ENCODE measurements at regions not wholly inside any gene's neighbourhood (a gene's known extent, or its start where the extent isn't known, plus 50 kb on each side); places are given as distances from the start of the nearest gene placed in this dataset.
"Not testable (repeated sequence)": the region's sequence is repeated elsewhere in the genome, so short reads cannot be mapped to it uniquely, and the experiment has no call there.

- no peak for DNase-seq (ENCODE audit: low read depth)
Measured at GRCh38 chr7:17093461-17093860, 205.0 kb upstream of the AHR start.

DNA sequence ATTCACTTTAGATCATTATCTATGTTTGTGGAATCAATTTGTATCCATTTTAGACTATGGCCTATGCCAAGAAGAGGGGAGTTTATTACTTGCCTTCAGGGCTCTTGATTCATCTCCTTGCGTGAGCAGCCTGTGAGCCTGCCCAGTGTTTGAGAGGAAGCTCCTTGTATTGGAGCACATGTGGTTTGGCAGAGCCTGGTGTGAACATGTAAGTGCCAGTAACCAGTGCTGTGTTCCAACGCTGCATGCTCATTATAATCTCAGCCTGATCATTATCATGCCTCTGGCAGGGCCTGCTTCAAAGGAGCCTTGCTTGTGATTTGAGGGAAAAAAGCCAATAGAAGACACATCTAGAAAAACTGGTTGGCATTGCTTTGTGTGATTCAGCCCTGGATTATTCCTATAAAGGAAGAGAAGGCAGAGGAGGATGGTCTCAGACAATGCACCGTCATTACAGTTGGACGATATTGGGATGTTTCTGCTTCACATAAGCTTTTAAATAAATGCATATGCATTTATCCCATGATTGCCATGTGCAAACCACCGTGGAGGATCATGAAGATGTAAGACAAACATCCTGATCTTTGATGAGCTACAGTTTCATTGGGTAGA is 203.4 kb upstream of the AHR start:
- DNase-seq (ENCODE audit: low read depth) = no peak

GRCh38 chr7:17095931-17096330 is 202.5 kb upstream of the AHR start:
- DNase-seq (ENCODE audit: low read depth) = no peak

- DNase-seq (ENCODE audit: low read depth) = no peak
Measured at GRCh38 chr7:17097668-17098297, 200.7 kb upstream of the AHR start.

GRCh38 chr7:17098515-17098914 is 199.9 kb upstream of the AHR start:
- no peak for DNase-seq (ENCODE audit: low read depth)

DNA sequence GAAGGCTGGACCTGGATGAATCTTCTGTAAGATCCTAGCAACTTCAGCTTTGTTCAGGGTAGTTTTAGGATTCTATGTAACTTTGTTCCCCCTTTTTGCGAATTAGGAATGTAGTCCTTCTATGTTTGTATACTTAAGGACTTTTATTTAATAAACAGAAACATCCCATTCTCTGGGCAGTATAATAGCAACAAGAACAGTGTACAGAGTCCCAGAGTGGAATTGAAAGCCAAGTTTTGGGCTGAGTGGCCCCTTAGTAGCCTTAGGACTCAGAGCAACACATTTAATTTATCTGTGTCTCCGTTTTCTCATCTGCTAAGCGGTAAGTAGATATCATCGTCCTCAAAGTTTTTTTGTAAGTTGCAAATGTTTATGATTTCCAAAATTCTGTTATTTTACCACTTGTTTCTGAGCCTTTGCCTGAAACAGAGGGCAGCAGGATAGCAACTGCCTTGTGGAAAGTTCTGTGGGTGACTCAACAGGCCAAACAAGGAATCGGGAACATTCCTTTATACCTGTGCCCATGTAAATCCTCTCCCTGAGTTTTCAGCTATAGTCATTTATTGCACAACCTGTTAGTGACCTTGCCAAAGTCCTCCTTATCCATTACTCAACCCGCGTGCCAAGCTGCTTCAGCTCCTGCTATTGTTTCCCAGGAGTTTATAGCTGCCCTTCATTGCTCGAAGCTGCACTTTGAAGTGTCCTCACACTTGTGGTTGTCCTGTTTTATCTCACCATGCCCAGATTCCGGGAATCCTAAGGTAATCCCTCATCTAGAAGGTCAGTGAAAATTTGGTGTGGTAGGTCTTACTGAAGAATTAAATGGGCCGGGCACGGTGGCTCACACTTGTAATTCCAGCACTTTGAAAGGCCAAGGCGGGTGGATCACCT is 199.1 kb upstream of the AHR start:
- no peak for DNase-seq (ENCODE audit: low read depth)

DNA sequence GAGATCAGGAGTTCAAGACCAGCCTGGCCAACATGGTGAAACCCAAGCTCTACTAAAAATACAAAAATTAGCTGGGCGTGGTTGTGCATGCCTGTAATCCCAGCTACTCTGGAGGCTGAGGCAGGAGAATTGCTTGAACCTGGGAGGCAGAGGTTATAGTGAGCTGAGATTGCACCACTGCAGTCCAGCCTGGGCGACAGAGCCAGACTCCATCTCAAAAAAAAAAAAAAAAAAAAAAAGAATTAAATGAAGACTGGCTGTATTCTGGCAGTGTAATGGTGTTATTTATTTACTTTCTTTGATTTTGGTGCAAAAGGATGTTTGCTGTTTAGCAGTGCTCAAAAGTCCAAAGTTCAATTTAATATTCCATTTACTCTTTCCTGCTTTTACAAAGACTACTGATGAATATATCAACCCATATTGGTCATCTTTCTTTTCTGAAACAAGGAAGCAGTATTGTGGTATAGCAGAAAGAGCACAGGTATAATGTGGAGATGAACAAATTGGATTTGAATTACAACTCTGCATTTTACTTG is 198.4 kb upstream of the AHR start:
- DNase-seq (ENCODE audit: low read depth) = not testable (repeated sequence)

DNA sequence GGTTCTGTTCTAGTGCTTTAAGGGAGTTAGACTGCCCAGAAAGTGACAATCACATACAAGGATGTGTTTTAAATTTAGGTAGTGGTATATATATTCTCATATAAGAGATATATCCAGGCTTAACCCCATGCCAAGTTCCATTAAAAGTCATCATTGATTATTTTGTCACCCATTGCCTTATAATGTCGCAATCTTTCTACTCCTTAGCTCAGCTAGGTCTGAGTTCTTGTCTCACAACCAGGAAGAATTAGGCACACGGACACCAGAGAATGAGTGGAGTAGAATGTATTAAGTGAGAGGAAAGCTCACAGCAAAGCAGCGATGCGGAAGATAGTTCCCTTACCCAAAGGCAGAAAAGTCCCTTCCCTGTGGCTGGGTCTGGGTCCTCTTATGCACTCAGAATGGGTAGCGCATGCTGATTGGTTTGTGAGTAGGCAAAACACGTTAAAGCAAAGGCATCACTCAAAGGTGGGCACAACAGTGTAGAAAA is 197.2 kb upstream of the AHR start:
- DNase-seq (ENCODE audit: low read depth) = no peak

DNA sequence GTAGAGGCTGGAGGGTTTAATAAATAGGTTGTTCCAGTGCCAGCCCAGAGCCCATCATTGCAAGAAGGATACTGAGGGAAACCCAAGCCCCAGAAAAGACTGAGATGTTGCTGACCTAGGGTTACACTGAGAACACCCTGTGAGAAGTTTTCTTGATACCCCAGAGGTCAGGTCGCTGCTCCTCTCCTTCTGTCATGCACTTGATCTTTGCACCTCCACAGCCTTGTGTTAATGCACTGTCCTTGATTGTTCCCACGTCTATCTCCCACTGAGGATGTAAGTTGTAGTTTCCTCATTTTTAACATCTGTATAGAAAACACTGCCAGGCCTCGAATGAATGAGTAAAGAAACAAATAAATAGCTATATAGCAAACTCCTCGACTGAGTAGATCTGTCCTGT is 195.3 kb upstream of the AHR start:
- no peak for DNase-seq (ENCODE audit: low read depth)

DNA sequence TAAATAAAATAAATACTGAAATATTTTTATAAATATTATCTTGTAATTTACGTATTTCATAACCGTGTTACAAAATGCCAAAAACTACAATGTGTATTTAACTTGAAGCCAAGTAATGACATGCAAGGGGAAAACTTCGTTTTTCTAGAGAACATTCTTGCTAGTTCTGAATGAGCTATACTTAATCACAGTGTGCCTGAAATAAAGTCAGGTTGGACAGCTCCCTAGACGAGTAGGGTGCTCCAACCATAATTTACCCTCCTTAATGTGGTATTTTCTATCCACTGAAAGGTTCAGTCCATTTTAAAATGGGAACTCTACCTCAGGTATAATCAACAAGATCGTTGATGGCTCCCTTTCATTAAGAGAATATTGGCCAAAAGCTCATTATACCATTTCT is 194.5 kb upstream of the AHR start:
- DNase-seq (ENCODE audit: low read depth) = no peak

DNA sequence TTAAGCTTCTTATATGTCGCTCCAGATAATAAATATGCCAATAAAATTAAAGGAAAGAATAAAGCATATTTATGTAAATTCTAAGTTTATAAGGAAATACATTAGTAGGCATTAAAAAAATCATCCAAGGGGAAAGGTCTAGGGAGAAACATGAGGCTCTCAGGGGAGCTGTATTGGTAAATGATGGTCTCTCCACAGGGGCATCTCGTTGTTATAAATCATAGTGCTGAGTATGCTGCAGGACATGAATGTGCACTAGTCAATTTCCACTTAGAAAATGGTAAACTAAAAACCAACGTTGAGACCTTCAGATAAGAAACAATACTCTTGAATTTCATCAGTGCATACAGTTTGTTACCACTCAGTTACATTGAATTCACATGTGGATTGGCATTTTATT is 194.0 kb upstream of the AHR start:
- DNase-seq (ENCODE audit: low read depth) = no peak

DNA sequence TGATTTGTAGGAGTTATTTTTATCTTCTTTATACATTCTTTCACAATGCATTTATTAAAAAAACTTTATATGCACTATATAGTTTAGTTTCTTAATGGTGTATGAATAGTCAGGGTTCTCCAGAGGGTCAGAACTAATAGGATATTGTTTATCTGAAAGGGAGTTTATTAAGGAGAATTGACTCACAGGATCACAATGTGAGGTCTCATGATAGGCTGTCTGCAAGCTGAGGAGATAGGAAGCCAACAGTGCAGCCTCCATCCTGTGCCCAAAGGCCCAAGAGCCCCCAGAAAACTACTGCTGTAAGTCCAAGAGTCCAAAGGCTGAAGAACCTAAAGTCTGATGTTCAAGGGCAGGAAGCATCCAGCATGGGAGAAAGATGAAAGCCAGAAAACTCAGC is 192.8 kb upstream of the AHR start:
- no peak for DNase-seq (ENCODE audit: low read depth)

DNA sequence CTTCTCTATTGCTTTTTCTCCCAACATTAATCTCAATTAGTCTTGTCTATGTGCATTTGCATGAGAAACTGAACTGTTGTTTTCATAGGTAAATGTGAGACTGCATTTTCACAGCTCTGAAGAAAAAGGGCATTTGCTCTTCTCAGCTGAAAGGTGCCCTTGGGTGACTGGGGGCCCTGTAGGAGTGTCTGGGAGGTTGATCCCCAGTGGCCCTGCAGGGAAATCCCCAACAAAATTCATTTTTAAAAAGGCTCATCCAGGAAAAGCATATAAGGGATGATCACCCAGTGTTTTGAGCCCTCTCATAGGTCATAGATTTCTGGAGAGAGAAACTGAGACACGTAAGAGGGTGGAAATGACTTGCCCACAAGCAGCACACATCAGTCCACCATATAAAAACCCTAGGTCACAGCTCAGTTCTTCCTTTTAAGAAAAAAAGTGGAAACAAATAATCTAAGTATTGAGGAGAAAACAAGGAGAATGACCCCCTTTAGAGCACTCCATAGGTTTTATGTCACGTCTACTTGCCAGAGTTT is 190.3 kb upstream of the AHR start:
- no peak for DNase-seq (ENCODE audit: low read depth)

GRCh38 chr7:17109020-17109419 is 189.4 kb upstream of the AHR start:
- no peak for DNase-seq (ENCODE audit: low read depth)

DNA sequence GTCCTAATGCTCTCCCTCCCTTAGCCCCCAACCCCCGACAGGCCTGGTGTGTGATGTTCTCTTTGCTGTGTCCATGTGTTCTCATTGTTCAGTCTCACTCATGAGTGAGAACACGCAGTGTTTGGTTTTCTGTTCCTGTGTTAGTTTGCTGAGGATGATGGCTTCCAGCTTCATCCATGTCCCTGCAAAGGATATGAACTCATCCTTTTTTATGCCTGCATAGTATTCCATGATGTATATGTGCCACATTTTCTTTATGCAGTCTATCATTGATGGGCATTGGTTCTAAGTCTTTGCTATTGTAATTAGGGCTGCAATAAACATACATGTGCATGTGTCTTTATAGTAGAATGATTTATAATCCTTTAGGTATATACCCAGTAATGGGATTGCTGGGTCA is 184.7 kb upstream of the AHR start:
- DNase-seq (ENCODE audit: low read depth) = not testable (repeated sequence)

- DNase-seq (ENCODE audit: low read depth) = no peak
Measured at GRCh38 chr7:17118412-17118811, 180.0 kb upstream of the AHR start.

GRCh38 chr7:17120756-17121155 is 177.7 kb upstream of the AHR start:
- DNase-seq (ENCODE audit: low read depth) = no peak

GRCh38 chr7:17121671-17122070 is 176.8 kb upstream of the AHR start:
- DNase-seq (ENCODE audit: low read depth) = no peak

DNA sequence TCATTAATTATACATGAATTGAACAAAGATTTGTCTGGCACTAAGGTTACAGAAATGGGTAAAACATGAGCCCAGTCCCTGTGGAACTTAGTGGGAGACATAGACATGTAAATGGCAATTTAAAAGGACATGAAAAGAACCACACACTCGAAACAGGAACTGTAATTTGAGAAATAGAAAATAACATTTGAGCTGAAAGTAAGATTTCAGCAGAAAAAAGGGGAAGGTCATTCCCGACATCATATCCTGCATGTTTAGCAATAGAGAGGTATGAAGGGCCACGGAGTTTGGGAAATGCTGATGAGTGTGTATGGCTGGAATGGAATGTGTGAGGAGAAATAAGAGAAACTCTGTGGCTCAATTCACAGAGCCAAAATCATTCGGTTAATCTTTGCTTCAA is 175.4 kb upstream of the AHR start:
- DNase-seq (ENCODE audit: low read depth) = no peak

- no peak for DNase-seq (ENCODE audit: low read depth)
Measured at GRCh38 chr7:17126413-17127268, 171.8 kb upstream of the AHR start.

GRCh38 chr7:17129218-17129617 is 169.2 kb upstream of the AHR start:
- DNase-seq (ENCODE audit: low read depth) = no peak
